ENCODE measurements at regions not wholly inside any gene's neighbourhood (a gene's known extent, or its start where the extent isn't known, plus 50 kb on each side); places are given as distances from the start of the nearest gene placed in this dataset.

GRCh38 chr17:68143425-68143824 is 104.4 kb upstream of the AMZ2 start:
- H3K9me3 Mint-ChIP-seq = no peaks in the 10 kb centered on the region
- Histone ChIP-seq H3K4me1 (ENCODE audit: insufficient read depth, low read length) (no peaks in the 10 kb centered on the region), H3K4me3 (ENCODE audit: low read length) (no peak overlapping the region), H3K9me3 (ENCODE audit: control insufficient read depth in 1 of 2, insufficient read depth in 1 of 2, low read length in 2 of 2) (no peaks in the 10 kb centered on the region), H3K36me3 (ENCODE audit: insufficient read depth, low read length) (no peaks in the 10 kb centered on the region), H3K27ac (ENCODE audit: low read depth in 1 of 2, low read length in 2 of 2) (no peak overlapping the region), H3K27me3 (ENCODE audit: control insufficient read depth in 1 of 2, insufficient read depth in 2 of 2, low read length in 2 of 2) (no peaks in the 10 kb centered on the region)
- no peak overlapping the region for H3K27ac Mint-ChIP-seq
- no peaks in the 10 kb centered on the region for H3K4me1 Mint-ChIP-seq (ENCODE audit: low read depth)
- ChIA-PET POLR2A (no interaction called here), CTCF (no interaction called here)
- ATAC-seq (ENCODE audit: poor library complexity) = no peak
- intact Hi-C loops (cut with DNase I, micrococcal nuclease) = no loop called here
- TF ChIP-seq, protein P1, sequence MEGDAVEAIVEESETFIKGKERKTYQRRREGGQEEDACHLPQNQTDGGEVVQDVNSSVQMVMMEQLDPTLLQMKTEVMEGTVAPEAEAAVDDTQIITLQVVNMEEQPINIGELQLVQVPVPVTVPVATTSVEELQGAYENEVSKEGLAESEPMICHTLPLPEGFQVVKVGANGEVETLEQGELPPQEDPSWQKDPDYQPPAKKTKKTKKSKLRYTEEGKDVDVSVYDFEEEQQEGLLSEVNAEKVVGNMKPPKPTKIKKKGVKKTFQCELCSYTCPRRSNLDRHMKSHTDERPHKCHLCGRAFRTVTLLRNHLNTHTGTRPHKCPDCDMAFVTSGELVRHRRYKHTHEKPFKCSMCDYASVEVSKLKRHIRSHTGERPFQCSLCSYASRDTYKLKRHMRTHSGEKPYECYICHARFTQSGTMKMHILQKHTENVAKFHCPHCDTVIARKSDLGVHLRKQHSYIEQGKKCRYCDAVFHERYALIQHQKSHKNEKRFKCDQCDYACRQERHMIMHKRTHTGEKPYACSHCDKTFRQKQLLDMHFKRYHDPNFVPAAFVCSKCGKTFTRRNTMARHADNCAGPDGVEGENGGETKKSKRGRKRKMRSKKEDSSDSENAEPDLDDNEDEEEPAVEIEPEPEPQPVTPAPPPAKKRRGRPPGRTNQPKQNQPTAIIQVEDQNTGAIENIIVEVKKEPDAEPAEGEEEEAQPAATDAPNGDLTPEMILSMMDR (IDR thresholded peaks at IDR 0.05) = no peak
- no peak overlapping the region for H3K4me3 Mint-ChIP-seq
- no peaks in the 10 kb centered on the region for H3K36me3 Mint-ChIP-seq (ENCODE audit: low read depth)
- no peaks in the 10 kb centered on the region for H3K27me3 Mint-ChIP-seq
- DNase-seq = no peak

- H3K27me3 ChIP-seq (ENCODE audit: control insufficient read depth in 1 of 2, insufficient read depth in 2 of 2, low read length in 2 of 2) = no peaks in the 10 kb centered on the region
- H3K4me3 Mint-ChIP-seq = no peak overlapping the region
- no peaks in the 10 kb centered on the region for H3K4me1 ChIP-seq (ENCODE audit: insufficient read depth, low read length)
- ChIA-PET CTCF (no interaction called here), POLR2A (no interaction called here)
- intact Hi-C loops (cut with DNase I, micrococcal nuclease) = no loop called here
- H3K4me1 Mint-ChIP-seq (ENCODE audit: low read depth) = no peaks in the 10 kb centered on the region
- ATAC-seq (ENCODE audit: poor library complexity) = no peak
- no peaks in the 10 kb centered on the region for H3K36me3 Mint-ChIP-seq (ENCODE audit: low read depth)
- no peak overlapping the region for H3K27ac Mint-ChIP-seq
- H3K4me3 ChIP-seq (ENCODE audit: low read length) = no peak overlapping the region
- H3K9me3 ChIP-seq (ENCODE audit: control insufficient read depth in 1 of 2, insufficient read depth in 1 of 2, low read length in 2 of 2) = no peaks in the 10 kb centered on the region
- no peak overlapping the region for H3K27ac ChIP-seq (ENCODE audit: low read depth in 1 of 2, low read length in 2 of 2)
- H3K27me3 Mint-ChIP-seq = no peaks in the 10 kb centered on the region
- DNase-seq = no peak
- TF ChIP-seq, protein P1 (IDR thresholded peaks at IDR 0.05) = no peak
- H3K36me3 ChIP-seq (ENCODE audit: insufficient read depth, low read length) = no peaks in the 10 kb centered on the region
- no peaks in the 10 kb centered on the region for H3K9me3 Mint-ChIP-seq
These were observed 102.8 kb upstream of the AMZ2 start for GRCh38 chr17:68145088-68145487.

DNA sequence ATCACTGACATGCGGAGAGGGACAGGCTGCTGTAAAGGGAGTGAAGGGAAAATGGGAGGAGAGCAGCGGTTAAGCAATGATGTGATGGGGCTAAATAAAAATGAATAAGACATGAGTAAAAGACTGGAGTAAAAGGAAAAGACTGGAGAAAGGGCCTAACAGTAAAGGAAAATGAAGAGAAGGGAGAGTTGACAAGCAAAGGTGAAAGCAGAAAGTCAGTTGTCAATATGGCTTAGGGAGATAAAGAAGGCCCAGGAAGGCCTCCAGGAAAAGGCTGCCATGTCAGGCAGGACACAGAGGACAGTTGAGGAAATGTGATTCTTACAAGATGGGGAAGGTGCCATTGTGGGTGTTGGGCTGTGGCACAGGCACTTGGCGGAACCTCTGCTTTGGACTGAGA is 98.9 kb upstream of the AMZ2 start:
- H3K9me3 ChIP-seq (ENCODE audit: control insufficient read depth in 1 of 2, insufficient read depth in 1 of 2, low read length in 2 of 2) = no peaks in the 10 kb centered on the region
- ChIA-PET POLR2A (no interaction called here), CTCF (no interaction called here)
- H3K36me3 Mint-ChIP-seq (ENCODE audit: low read depth) = no peaks in the 10 kb centered on the region
- intact Hi-C loops (cut with DNase I, micrococcal nuclease) = no loop called here
- TF ChIP-seq, protein P1 (IDR thresholded peaks at IDR 0.05) = no peak
- H3K27ac Mint-ChIP-seq = no peak overlapping the region
- no peaks in the 10 kb centered on the region for H3K4me1 Mint-ChIP-seq (ENCODE audit: low read depth)
- H3K4me1 ChIP-seq (ENCODE audit: insufficient read depth, low read length) = no peaks in the 10 kb centered on the region
- no peaks in the 10 kb centered on the region for H3K9me3 Mint-ChIP-seq
- ATAC-seq (ENCODE audit: poor library complexity) (no peak), DNase-seq (no peak)
- no peak overlapping the region for H3K4me3 Mint-ChIP-seq
- no peak overlapping the region for H3K27ac ChIP-seq (ENCODE audit: low read depth in 1 of 2, low read length in 2 of 2)
- H3K27me3 ChIP-seq (ENCODE audit: control insufficient read depth in 1 of 2, insufficient read depth in 2 of 2, low read length in 2 of 2) = no peaks in the 10 kb centered on the region
- no peaks in the 10 kb centered on the region for H3K36me3 ChIP-seq (ENCODE audit: insufficient read depth, low read length)
- no peaks in the 10 kb centered on the region for H3K27me3 Mint-ChIP-seq
- H3K4me3 ChIP-seq (ENCODE audit: low read length) = no peak overlapping the region
